ENCODE measurements at regions not wholly inside any gene's neighbourhood (a gene's known extent, or its start where the extent isn't known, plus 50 kb on each side); places are given as distances from the start of the nearest gene placed in this dataset.

DNA sequence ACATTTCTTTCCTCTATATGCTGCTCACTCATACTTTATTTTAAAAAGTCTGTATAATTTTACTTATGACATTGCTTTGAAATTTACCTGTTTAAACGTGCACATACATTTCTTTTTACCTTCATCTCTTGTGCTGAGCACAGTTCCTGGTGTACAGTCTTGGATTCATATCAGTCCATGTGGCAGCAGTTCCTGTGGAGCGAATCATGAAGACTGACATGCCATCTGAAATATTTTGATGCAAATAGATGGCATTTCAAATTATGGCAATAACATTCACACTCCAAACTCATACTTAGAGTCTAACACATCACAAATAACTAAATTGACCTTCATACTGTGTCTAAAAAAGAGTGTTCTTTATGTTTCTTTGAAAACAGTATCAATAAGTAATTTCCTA, 90.3 kb upstream of the CDH2 start:
- TF ChIP-seq, protein P1, sequence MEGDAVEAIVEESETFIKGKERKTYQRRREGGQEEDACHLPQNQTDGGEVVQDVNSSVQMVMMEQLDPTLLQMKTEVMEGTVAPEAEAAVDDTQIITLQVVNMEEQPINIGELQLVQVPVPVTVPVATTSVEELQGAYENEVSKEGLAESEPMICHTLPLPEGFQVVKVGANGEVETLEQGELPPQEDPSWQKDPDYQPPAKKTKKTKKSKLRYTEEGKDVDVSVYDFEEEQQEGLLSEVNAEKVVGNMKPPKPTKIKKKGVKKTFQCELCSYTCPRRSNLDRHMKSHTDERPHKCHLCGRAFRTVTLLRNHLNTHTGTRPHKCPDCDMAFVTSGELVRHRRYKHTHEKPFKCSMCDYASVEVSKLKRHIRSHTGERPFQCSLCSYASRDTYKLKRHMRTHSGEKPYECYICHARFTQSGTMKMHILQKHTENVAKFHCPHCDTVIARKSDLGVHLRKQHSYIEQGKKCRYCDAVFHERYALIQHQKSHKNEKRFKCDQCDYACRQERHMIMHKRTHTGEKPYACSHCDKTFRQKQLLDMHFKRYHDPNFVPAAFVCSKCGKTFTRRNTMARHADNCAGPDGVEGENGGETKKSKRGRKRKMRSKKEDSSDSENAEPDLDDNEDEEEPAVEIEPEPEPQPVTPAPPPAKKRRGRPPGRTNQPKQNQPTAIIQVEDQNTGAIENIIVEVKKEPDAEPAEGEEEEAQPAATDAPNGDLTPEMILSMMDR (conservative IDR thresholded peaks at IDR 0.05): no peak
- TF ChIP-seq ZFX (IDR thresholded peaks at IDR 0.05): no peak
